Neuronal stem cell (in vitro differentiated cells): ENCODE measurements at regions not wholly inside any gene's neighbourhood (a gene's known extent, or its start where the extent isn't known, plus 50 kb on each side); places are given as distances from the start of the nearest gene placed in this dataset.
A peak's percentile ranks its signal among the peaks of the same experiment; 100 is the strongest.

Experiments used
- DNase-seq: peaks from one replicate; pipeline ENCODE4 v3.0.0-alpha.2; 2013; ENCODE audit warnings: low spot score
- H2AFZ ChIP-seq: one replicate; pipeline ENCODE4 v1.6.1; 2013; ENCODE audit warnings: mild to moderate bottlenecking, low read length, inconsistent platforms
- H2AK5ac ChIP-seq: 2 replicates; pipeline ENCODE4 v1.6.1; 2013; ENCODE audit warnings: low read depth, mild to moderate bottlenecking, inconsistent platforms, low read length, moderate library complexity, mixed read lengths
- H2BK120ac ChIP-seq: 2 replicates; pipeline ENCODE4 v1.6.1; 2013; ENCODE audit warnings: low read depth, mild to moderate bottlenecking, inconsistent platforms, low read length, moderate library complexity, mixed read lengths
- H2BK12ac ChIP-seq: one replicate; pipeline ENCODE4 v1.6.1; 2013; ENCODE audit warnings: low read length, inconsistent platforms
- H2BK15ac ChIP-seq: 2 replicates; pipeline ENCODE4 v1.6.1; 2013; ENCODE audit warnings: mild to moderate bottlenecking, low read length, inconsistent platforms, mixed read lengths
- H2BK5ac ChIP-seq: one replicate; pipeline ENCODE4 v1.6.1; 2013; ENCODE audit warnings: inconsistent platforms, mild to moderate bottlenecking, low read length, moderate library complexity
- H3K14ac ChIP-seq: one replicate; pipeline ENCODE4 v1.6.1; 2013; ENCODE audit warnings: low read length, inconsistent platforms
- H3K18ac ChIP-seq: 2 replicates; pipeline ENCODE4 v1.6.1; 2013; ENCODE audit warnings: low read length, inconsistent platforms
- H3K23ac ChIP-seq: 2 replicates; pipeline ENCODE4 v1.6.1; 2013; ENCODE audit warnings: low read depth, mild to moderate bottlenecking, mixed read lengths, low read length, inconsistent platforms; ENCODE audit not compliant: poor library complexity
- H3K27ac ChIP-seq: replicated peaks from 3 replicates; pipeline ENCODE4 v1.5.1; 2013; ENCODE audit warnings: low read length, inconsistent platforms
- H3K27me3 ChIP-seq, 3 experiments: 2 replicates each; pipeline ENCODE4 v1.6.1; 2013; ENCODE audit warnings: low read length in 3 of 3, mild to moderate bottlenecking in 2 of 3, inconsistent platforms in 1 of 3, low read depth in 1 of 3, mixed read lengths in 1 of 3, moderate library complexity in 1 of 3; ENCODE audit not compliant: control insufficient read depth in 3 of 3, insufficient read depth in 3 of 3
- H3K36me3 ChIP-seq, 2 donors: replicated peaks in 1 of 2; 2 replicates each; pipeline ENCODE4 v1.6.1; 2013; ENCODE audit warnings: low read length in 2 of 2; ENCODE audit not compliant: control insufficient read depth in 2 of 2, insufficient read depth in 2 of 2
- H3K4ac ChIP-seq: 2 replicates; pipeline ENCODE4 v1.6.1; 2013; ENCODE audit warnings: inconsistent platforms, mild to moderate bottlenecking, low read length, moderate library complexity
- H3K4me1 ChIP-seq, 2 donors: 1 replicate in 1 of 2; 2 replicates in 1 of 2; pipeline ENCODE4 v1.6.1; 2013; ENCODE audit warnings: low read length in 2 of 2, low read depth in 1 of 2; ENCODE audit not compliant: control insufficient read depth in 2 of 2, insufficient read depth in 1 of 2
- H3K4me2 ChIP-seq: one replicate; pipeline ENCODE4 v1.6.1; 2013; ENCODE audit warnings: mild to moderate bottlenecking, low read length, inconsistent platforms; ENCODE audit not compliant: insufficient read depth, poor library complexity, severe bottlenecking
- H3K4me3 ChIP-seq, 2 donors: 2 replicates each; pipeline ENCODE4 v1.5.1; 2013; ENCODE audit warnings: low read length in 2 of 2, mild to moderate bottlenecking in 2 of 2, inconsistent platforms in 1 of 2, moderate library complexity in 1 of 2
- H3K79me1 ChIP-seq: one replicate; pipeline ENCODE4 v1.6.1; 2013; ENCODE audit warnings: low read depth, mild to moderate bottlenecking, inconsistent platforms, low read length, moderate library complexity
- H3K9ac ChIP-seq: one replicate; pipeline ENCODE4 v1.6.1; 2013; ENCODE audit warnings: mild to moderate bottlenecking, low read depth, low read length, inconsistent platforms; ENCODE audit not compliant: poor library complexity
- H3K9me3 ChIP-seq, 2 donors: replicated peaks in 1 of 2; 2 replicates each; pipeline versions ENCODE3 to v1.6.1; 2013; ENCODE audit warnings: low read length in 2 of 2, mild to moderate bottlenecking in 2 of 2, inconsistent platforms in 1 of 2, low read depth in 1 of 2, mixed read lengths in 1 of 2, moderate library complexity in 1 of 2; ENCODE audit not compliant: control insufficient read depth in 2 of 2, insufficient read depth in 1 of 2
- H4K8ac ChIP-seq: one replicate; pipeline ENCODE4 v1.6.1; 2013; ENCODE audit warnings: low read depth, mild to moderate bottlenecking, inconsistent platforms, low read length, moderate library complexity
- H4K91ac ChIP-seq: one replicate; pipeline ENCODE4 v1.6.1; 2013; ENCODE audit warnings: low read length, low read depth, mild to moderate bottlenecking, inconsistent platforms; ENCODE audit not compliant: poor library complexity
- WGBS, 2 donors: extraction: QIAGEN DNeasy Blood & Tissue Kit; methylation state at CpG; one replicate each; pipeline ENCODE4 v1.1.7; 2013; ENCODE audit warnings: missing lambda C conversion rate in 2 of 2, mixed read lengths in 1 of 2; ENCODE audit not compliant: insufficient read length in 2 of 2, insufficient replicate concordance in 1 of 2; ENCODE audit errors: extremely low coverage in 2 of 2; 5-methylcytosine and 5-hydroxymethylcytosine counted together

DNA sequence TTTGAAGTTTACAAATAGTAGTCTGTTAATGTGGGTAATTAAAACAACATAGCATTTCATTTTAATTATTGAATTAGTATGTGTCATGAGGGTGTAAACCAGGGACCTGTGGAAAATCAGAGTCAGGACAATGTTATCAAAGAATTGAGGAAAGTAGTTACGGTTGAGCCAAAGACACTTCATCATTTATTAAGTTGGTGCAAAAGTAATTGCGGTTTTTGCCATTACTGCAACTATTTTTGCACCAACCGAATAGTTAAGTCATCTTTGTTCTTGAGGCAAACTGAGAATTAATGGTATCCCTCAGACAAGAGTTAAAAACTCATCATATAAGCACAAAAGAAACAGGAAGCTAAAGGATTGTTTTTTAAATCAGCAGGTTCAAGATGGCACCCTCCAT lies 593.7 kb downstream of the KCNJ2 start:
- no peak for DNase-seq
- H3K4me3 ChIP-seq: no peak overlapping the region
- H3K18ac ChIP-seq: no peak overlapping the region
- peaks cover 0 to 4% of the 10 kb centered on the region in 2 donors for H3K9me3 ChIP-seq
- no peaks in the 10 kb centered on the region for H3K36me3 ChIP-seq
- H3K9ac ChIP-seq: no peak overlapping the region
- H2BK12ac ChIP-seq: no peak overlapping the region
- H3K27ac ChIP-seq: no peak overlapping the region
- H2BK15ac ChIP-seq: no peak overlapping the region
- no peak overlapping the region for H3K14ac ChIP-seq
- H2BK120ac ChIP-seq: no peak overlapping the region
- no CpG with 5 or more reads among the region's 3 CpGs for WGBS, 2 donors
- peaks cover 0 to 10% of the 10 kb centered on the region in 2 donors for H3K4me1 ChIP-seq
- H2AFZ ChIP-seq: no peak overlapping the region
- no peaks in the 10 kb centered on the region for H3K27me3 ChIP-seq
- no peak overlapping the region for H2AK5ac ChIP-seq
- H3K79me1 ChIP-seq: no peaks in the 10 kb centered on the region
- no peak overlapping the region for H3K23ac ChIP-seq
- H3K4ac ChIP-seq: no peak overlapping the region
- H4K8ac ChIP-seq: no peak overlapping the region
- no peak overlapping the region for H3K4me2 ChIP-seq
- no peak overlapping the region for H4K91ac ChIP-seq
- no peak overlapping the region for H2BK5ac ChIP-seq

DNA sequence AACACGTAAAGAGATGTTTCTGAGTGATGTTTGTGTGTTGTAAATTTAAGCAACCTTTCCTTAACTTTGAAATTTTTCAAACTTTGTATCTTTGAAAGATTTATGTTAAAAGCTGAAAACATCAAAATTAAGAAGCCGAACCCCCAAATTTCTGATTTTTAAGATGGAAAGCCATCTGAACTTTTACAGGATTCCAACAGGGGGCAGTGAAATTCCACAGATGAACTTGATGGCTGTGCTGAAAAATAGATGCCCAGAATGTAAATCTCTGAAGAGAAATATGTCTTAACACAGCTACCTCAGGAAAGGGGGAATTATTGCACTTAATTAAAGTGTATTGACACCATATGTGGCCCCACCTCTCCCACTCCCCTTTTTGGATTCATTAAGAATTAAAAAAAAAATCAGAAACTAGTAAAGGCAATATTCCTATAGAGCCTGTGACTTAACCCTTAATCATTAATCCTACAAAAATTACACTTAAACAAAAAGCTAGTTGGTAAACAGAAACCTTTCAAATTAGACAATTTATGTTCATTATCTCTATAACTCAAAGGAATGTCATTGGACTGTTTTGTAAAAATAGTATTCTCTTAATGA lies 597.9 kb downstream of the KCNJ2 start:
- H2BK120ac ChIP-seq: no peak overlapping the region
- H3K4ac ChIP-seq: no peak overlapping the region
- no peak overlapping the region for H2BK12ac ChIP-seq
- no peaks in the 10 kb centered on the region for H3K27me3 ChIP-seq
- no peak overlapping the region for H2BK5ac ChIP-seq
- no peak overlapping the region for H3K4me3 ChIP-seq
- H3K4me2 ChIP-seq: no peak overlapping the region
- no peak overlapping the region for H4K91ac ChIP-seq
- no peak overlapping the region for H2AK5ac ChIP-seq
- H3K14ac ChIP-seq: no peak overlapping the region
- WGBS, 2 donors: no CpG with 5 or more reads among the region's 2 CpGs
- no peak overlapping the region for H3K18ac ChIP-seq
- DNase-seq: peak; percentile 12
- no peak overlapping the region for H3K23ac ChIP-seq
- no peaks in the 10 kb centered on the region for H3K9me3 ChIP-seq
- H4K8ac ChIP-seq: no peak overlapping the region
- no peaks in the 10 kb centered on the region for H3K36me3 ChIP-seq
- H2AFZ ChIP-seq: no peak overlapping the region
- H3K27ac ChIP-seq: no peak overlapping the region
- no peak overlapping the region for H2BK15ac ChIP-seq
- H3K4me1 ChIP-seq: peaks cover 2 to 24% of the 10 kb centered on the region in 2 donors
- H3K9ac ChIP-seq: no peak overlapping the region
- H3K79me1 ChIP-seq: no peaks in the 10 kb centered on the region

DNA sequence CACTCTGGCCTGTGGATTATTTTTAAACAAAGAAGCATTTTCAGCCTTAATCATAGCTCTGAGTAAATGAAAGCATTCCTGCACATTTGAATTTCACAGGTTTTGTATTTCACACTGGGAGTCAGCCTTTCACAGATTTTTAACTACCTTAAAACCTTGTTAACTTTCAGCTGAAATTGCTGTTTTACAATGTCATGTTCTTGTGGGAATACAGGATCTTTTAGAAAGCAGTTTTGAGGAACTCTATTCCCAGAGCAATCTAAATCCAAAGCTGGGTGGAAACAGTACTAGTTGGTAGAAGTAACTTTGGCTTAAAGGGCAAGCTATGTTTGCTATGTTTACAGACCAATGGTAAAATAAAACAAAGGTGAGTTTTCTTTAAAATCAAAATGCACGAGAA lies 600.6 kb downstream of the KCNJ2 start:
- H3K9me3 ChIP-seq: no peaks in the 10 kb centered on the region
- H3K4ac ChIP-seq: no peak overlapping the region
- H2AK5ac ChIP-seq: no peak overlapping the region
- WGBS, 2 donors: no CpG with 5 or more reads among the region's 1 CpG
- peaks cover 3 to 28% of the 10 kb centered on the region in 2 donors for H3K4me1 ChIP-seq
- H3K4me3 ChIP-seq: no peak overlapping the region
- H3K9ac ChIP-seq: no peak overlapping the region
- no peak overlapping the region for H2BK15ac ChIP-seq
- H2BK12ac ChIP-seq: no peak overlapping the region
- no peak overlapping the region for H3K14ac ChIP-seq
- H3K27me3 ChIP-seq: no peaks in the 10 kb centered on the region
- no peak overlapping the region for H3K4me2 ChIP-seq
- H2AFZ ChIP-seq: peak overlapping the region; percentile 10
- no peak overlapping the region for H3K27ac ChIP-seq
- H3K18ac ChIP-seq: no peak overlapping the region
- no peaks in the 10 kb centered on the region for H3K36me3 ChIP-seq
- no peaks in the 10 kb centered on the region for H3K79me1 ChIP-seq
- H2BK5ac ChIP-seq: no peak overlapping the region
- H4K91ac ChIP-seq: no peak overlapping the region
- no peak overlapping the region for H4K8ac ChIP-seq
- H2BK120ac ChIP-seq: no peak overlapping the region
- DNase-seq: no peak
- H3K23ac ChIP-seq: no peak overlapping the region

DNA sequence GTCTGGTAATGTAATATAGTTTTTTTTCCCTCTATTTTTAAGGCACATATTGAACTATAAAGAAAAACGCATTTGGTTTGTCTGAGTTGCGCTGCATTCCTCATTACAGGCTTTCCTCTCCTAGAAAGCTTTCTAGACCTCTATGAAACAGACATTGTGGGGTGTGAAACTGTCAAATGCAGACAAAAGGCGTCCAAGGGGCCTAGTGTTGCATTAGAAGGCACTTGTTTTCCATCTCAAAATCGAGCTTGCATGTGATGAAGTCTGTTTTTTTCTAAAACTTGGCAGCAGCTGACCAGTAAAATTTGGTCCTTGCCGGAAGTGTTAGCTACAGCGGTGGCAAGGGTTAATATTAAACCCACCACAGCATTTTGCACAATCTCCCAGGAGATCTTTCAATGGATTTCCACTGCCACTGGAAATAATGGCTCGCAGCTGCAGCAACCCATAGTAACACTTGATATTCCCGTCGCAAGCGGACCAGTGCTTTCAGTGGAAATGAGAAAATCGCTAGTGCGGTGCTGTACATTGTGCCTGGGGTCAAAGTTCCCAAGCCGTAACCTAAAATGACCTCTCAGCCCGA lies 602.6 kb downstream of the KCNJ2 start:
- H2BK15ac ChIP-seq: no peak overlapping the region
- H3K9ac ChIP-seq: no peak overlapping the region
- DNase-seq: no peak
- H3K14ac ChIP-seq: no peak overlapping the region
- WGBS, 2 donors: no CpG with 5 or more reads among the region's 14 CpGs
- peak overlapping the region; percentile 69 for H2AFZ ChIP-seq
- no peaks in the 10 kb centered on the region for H3K36me3 ChIP-seq
- no peaks in the 10 kb centered on the region for H3K27me3 ChIP-seq
- no peak overlapping the region for H4K91ac ChIP-seq
- H2BK5ac ChIP-seq: no peak overlapping the region
- H2AK5ac ChIP-seq: no peak overlapping the region
- no peak overlapping the region for H2BK120ac ChIP-seq
- H3K4me3 ChIP-seq: peak overlapping the region in 1 of 2 donors; percentile 2
- no peak overlapping the region for H2BK12ac ChIP-seq
- H4K8ac ChIP-seq: no peak overlapping the region
- H3K18ac ChIP-seq: no peak overlapping the region
- no peak overlapping the region for H3K23ac ChIP-seq
- H3K4me1 ChIP-seq: peaks cover 3 to 27% of the 10 kb centered on the region in 2 donors
- no peak overlapping the region for H3K4me2 ChIP-seq
- no peaks in the 10 kb centered on the region for H3K9me3 ChIP-seq
- no peaks in the 10 kb centered on the region for H3K79me1 ChIP-seq
- H3K27ac ChIP-seq: no peak overlapping the region
- H3K4ac ChIP-seq: no peak overlapping the region
